Keratinocyte (primary cell): ENCODE measurements at regions not wholly inside any gene's neighbourhood (a gene's known extent, or its start where the extent isn't known, plus 50 kb on each side); places are given as distances from the start of the nearest gene placed in this dataset.

Source experiments
- DNase-seq: peaks from one replicate; pipeline ENCODE4 v3.0.0-alpha.2; 2011; ENCODE audit warnings: low read depth, missing footprints, low spot score
- FAIRE-seq: peaks from 2 replicates; lab custom pipeline; 2011; peaks lifted over from hg19 to GRCh38; lab: Jason Lieb, UNC
- H2AFZ ChIP-seq: 2 replicates; pipeline ENCODE4 v1.6.0; 2012; ENCODE audit warnings: low read length, control low read depth, inconsistent platforms; ENCODE audit not compliant: control insufficient read depth
- H3K27ac ChIP-seq: 2 replicates; pipeline ENCODE4 v1.5.1; 2011; ENCODE audit warnings: low read length; ENCODE audit not compliant: control insufficient read depth, insufficient read depth
- H3K27me3 ChIP-seq: 3 replicates; pipeline ENCODE4 v1.6.0; 2011; ENCODE audit warnings: low read length; ENCODE audit not compliant: control insufficient read depth, insufficient read depth; ENCODE audit errors: extremely low read depth
- H3K36me3 ChIP-seq, 2 experiments: 2 replicates in 1 of 2; 3 replicates in 1 of 2; pipeline ENCODE4 v1.5.1; 2011; ENCODE audit warnings: low read length in 2 of 2, mild to moderate bottlenecking in 1 of 2; ENCODE audit not compliant: control insufficient read depth in 2 of 2, insufficient read depth in 2 of 2; ENCODE audit errors: extremely low read depth in 1 of 2
- H3K4me1 ChIP-seq: 3 replicates; pipeline ENCODE4 v1.5.1; 2011; ENCODE audit warnings: low read length; ENCODE audit not compliant: control insufficient read depth, insufficient read depth; ENCODE audit errors: extremely low read depth
- H3K4me2 ChIP-seq: 3 replicates; pipeline ENCODE4 v1.6.0; 2011; ENCODE audit warnings: low read depth, low read length; ENCODE audit not compliant: control insufficient read depth, insufficient read depth; ENCODE audit errors: extremely low read depth
- H3K4me3 ChIP-seq, 3 experiments: fragments of 200-600 bp in 1 of 3; sonication (generic) in 1 of 3; 2 replicates in 2 of 3; 3 replicates in 1 of 3; pipeline ENCODE4 v1.5.1; 2011 to 2016; ENCODE audit warnings: low read length in 3 of 3, mild to moderate bottlenecking in 3 of 3, control low read depth in 2 of 3, inconsistent platforms in 1 of 3, low read depth in 1 of 3, mixed read lengths in 1 of 3, mixed run types in 1 of 3, moderate library complexity in 1 of 3; ENCODE audit not compliant: control insufficient read depth in 2 of 3, insufficient read depth in 2 of 3; ENCODE audit errors: extremely low read depth in 1 of 3
- H3K79me2 ChIP-seq: 2 replicates; pipeline ENCODE4 v1.6.0; 2012; ENCODE audit warnings: low read length; ENCODE audit not compliant: control insufficient read depth, insufficient read depth
- H3K9ac ChIP-seq: 3 replicates; pipeline ENCODE4 v1.6.0; 2011; ENCODE audit warnings: low read length; ENCODE audit not compliant: control insufficient read depth, insufficient read depth; ENCODE audit errors: extremely low read depth
- H3K9me1 ChIP-seq: 3 replicates; pipeline ENCODE4 v1.6.0; 2011; ENCODE audit warnings: low read length; ENCODE audit not compliant: control insufficient read depth, insufficient read depth; ENCODE audit errors: extremely low read depth
- H3K9me3 ChIP-seq: 2 replicates; pipeline ENCODE4 v1.5.1; 2012; ENCODE audit warnings: low read depth, low read length; ENCODE audit not compliant: control insufficient read depth
- H4K20me1 ChIP-seq: 3 replicates; pipeline ENCODE4 v1.6.0; 2011; ENCODE audit warnings: low read length; ENCODE audit not compliant: control insufficient read depth, insufficient read depth; ENCODE audit errors: extremely low read depth
- CTCF ChIP-seq, 3 experiments: IDR thresholded peaks in 1 of 3; conservative IDR thresholded peaks in 1 of 3; optimal IDR thresholded peaks in 1 of 3; 2 replicates in 2 of 3; 3 replicates in 1 of 3; pipeline versions ENCODE3 to v1.5.1; 2011; ENCODE audit warnings: low read length in 3 of 3, mild to moderate bottlenecking in 3 of 3, moderate library complexity in 2 of 3, control low read depth in 1 of 3, inconsistent platforms in 1 of 3; ENCODE audit not compliant: insufficient read depth in 2 of 3; ENCODE audit errors: extremely low read depth in 1 of 3
- EZH2 ChIP-seq: IDR thresholded peaks from one replicate; pipeline ENCODE4 v1.6.1; 2012; ENCODE audit warnings: inconsistent platforms, mild to moderate bottlenecking, low read length, moderate library complexity
- dilution Hi-C: fragments of 300-500 bp; cut with MboI; formaldehyde crosslinking; loops from one replicate; pipeline ENCODE4 v1.7.0; 2020; ENCODE audit warnings: low sequenced_read_pairs; ENCODE audit not compliant: extremely low pct_ligation_motif_present

GRCh38 chr18:38032516-38032915 lies 466.9 kb upstream of the CELF4 start:
- no peaks in the 10 kb centered on the region for H3K79me2 ChIP-seq
- no peaks in the 10 kb centered on the region for H3K36me3 ChIP-seq
- no peak overlapping the region for H3K9ac ChIP-seq
- no peaks in the 10 kb centered on the region for H3K9me1 ChIP-seq
- DNase-seq (no peak), FAIRE-seq (peak; percentile 65)
- H3K4me1 ChIP-seq = peaks cover 14% of the 10 kb centered on the region
- H3K27me3 ChIP-seq = no peaks in the 10 kb centered on the region
- no peaks in the 10 kb centered on the region for H3K9me3 ChIP-seq
- H3K4me2 ChIP-seq = no peak overlapping the region
- no peak overlapping the region for H3K4me3 ChIP-seq
- dilution Hi-C loops = no loop called here
- TF ChIP-seq EZH2 (no peak), CTCF (optimal IDR thresholded peaks at IDR 0.05 in 1 of 3, IDR thresholded peaks at IDR 0.05 in 1 of 3, conservative IDR thresholded peaks at IDR 0.05 in 1 of 3; ENCODE audit: extremely low read depth in 1 of 3, insufficient read depth in 2 of 3, low read length in 3 of 3) (no peak)
- H3K27ac ChIP-seq = no peak overlapping the region
- no peaks in the 10 kb centered on the region for H4K20me1 ChIP-seq
- no peak overlapping the region for H2AFZ ChIP-seq

GRCh38 chr18:38028946-38029345 lies 463.3 kb upstream of the CELF4 start:
- Histone ChIP-seq H3K4me2 (no peak overlapping the region), H3K4me3 (no peak overlapping the region), H3K9ac (no peak overlapping the region), H3K4me1 (peaks cover 23% of the 10 kb centered on the region), H4K20me1 (no peaks in the 10 kb centered on the region), H3K36me3 (no peaks in the 10 kb centered on the region), H3K79me2 (no peaks in the 10 kb centered on the region), H3K27me3 (no peaks in the 10 kb centered on the region), H3K9me3 (no peaks in the 10 kb centered on the region), H3K9me1 (no peaks in the 10 kb centered on the region), H3K27ac (no peak overlapping the region), H2AFZ (no peak overlapping the region)
- dilution Hi-C loops = no loop called here
- TF ChIP-seq EZH2 (no peak), CTCF (optimal IDR thresholded peaks at IDR 0.05 in 1 of 3, IDR thresholded peaks at IDR 0.05 in 1 of 3, conservative IDR thresholded peaks at IDR 0.05 in 1 of 3; ENCODE audit: extremely low read depth in 1 of 3, insufficient read depth in 2 of 3, low read length in 3 of 3) (no peak)
- no peak for FAIRE-seq
- DNase-seq = no peak
